ENCODE measurements at regions not wholly inside any gene's neighbourhood (a gene's known extent, or its start where the extent isn't known, plus 50 kb on each side); places are given as distances from the start of the nearest gene placed in this dataset.

GRCh38 chr5:29879401-29879800, 1314.1 kb upstream of the CDH6 start:
- Histone ChIP-seq H4K5ac (ENCODE audit: insufficient read length, low read depth, low read length) (no peak overlapping the region), H3K56ac (replicated peaks; ENCODE audit: insufficient read length, low read depth, low read length) (no peak overlapping the region), H3K79me2 (ENCODE audit: control insufficient read depth in 1 of 2, insufficient read depth in 2 of 2, low read length in 2 of 2) (no peaks in the 10 kb centered on the region), H2BK120ac (replicated peaks; ENCODE audit: low read depth, low read length) (no peak overlapping the region), H3K27me3 (replicated peaks in 1 of 4; ENCODE audit: control insufficient read depth in 3 of 4, extremely low read depth in 1 of 4, insufficient read depth in 3 of 4, low read length in 3 of 4) (no peaks in the 10 kb centered on the region), H3K27ac (ENCODE audit: low read depth, low read length) (no peak overlapping the region), H2BK20ac (ENCODE audit: low read length) (no peak overlapping the region), H2BK5ac (ENCODE audit: low read depth, low read length) (no peak overlapping the region), H2AK5ac (ENCODE audit: low read depth, low read length) (no peak overlapping the region), H3K4ac (replicated peaks; ENCODE audit: insufficient read length, low read depth, low read length) (no peak overlapping the region), H4K8ac (ENCODE audit: extremely low read depth, insufficient read depth, low read length) (no peak overlapping the region), H3K9ac (replicated peaks in 1 of 4; ENCODE audit: extremely low read depth in 1 of 4, low read depth in 3 of 4, low read length in 3 of 4) (no peak overlapping the region), H3K4me1 (replicated peaks in 1 of 4; ENCODE audit: control insufficient read depth in 3 of 4, insufficient read depth in 4 of 4, low read length in 3 of 4) (no peaks in the 10 kb centered on the region), H3K18ac (ENCODE audit: extremely low read depth, low read length) (no peak overlapping the region), H3K79me1 (ENCODE audit: low read depth, low read length) (no peaks in the 10 kb centered on the region), H3K23ac (ENCODE audit: insufficient read length) (no peak overlapping the region), H4K91ac (replicated peaks; ENCODE audit: insufficient read length, low read length) (no peak overlapping the region), H3K14ac (ENCODE audit: insufficient read length) (no peak overlapping the region), H3K9me3 (ENCODE audit: insufficient read depth in 2 of 2, low read depth in 1 of 2, low read length in 1 of 2) (no peaks in the 10 kb centered on the region), H2BK12ac (ENCODE audit: low read depth, low read length) (no peak overlapping the region), H3K36me3 (ENCODE audit: control insufficient read depth in 2 of 4, insufficient read depth in 4 of 4, low read length in 3 of 4) (no peaks in the 10 kb centered on the region), H2AFZ (ENCODE audit: low read length) (no peak overlapping the region), H3K23me2 (ENCODE audit: low read depth, low read length) (no peaks in the 10 kb centered on the region), H3K4me3 (ENCODE audit: extremely low read depth in 1 of 4, insufficient read depth in 2 of 4, low read depth in 3 of 4, low read length in 4 of 4) (no peak overlapping the region), H2BK15ac (ENCODE audit: low read length) (no peak overlapping the region), H3K4me2 (ENCODE audit: insufficient read depth in 1 of 2, low read depth in 2 of 2, low read length in 2 of 2) (no peak overlapping the region), H4K20me1 (replicated peaks in 1 of 2; ENCODE audit: control insufficient read depth in 1 of 2, insufficient read depth in 2 of 2, low read length in 2 of 2) (no peaks in the 10 kb centered on the region)
- POLR2A ChIA-PET (ENCODE audit: partially characterized antibody): no interaction called here
- DNase-seq (ENCODE audit: low read depth in 1 of 2, low spot score in 2 of 2) (no peak), FAIRE-seq (no peak)
- WGBS, 2 experiments (ENCODE audit: extremely low coverage in 1 of 2, insufficient coverage in 1 of 2, insufficient read length in 1 of 2, insufficient replicate concordance in 2 of 2, low coverage in 1 of 2, low lambda C conversion rate in 2 of 2, missing lambda C conversion rate in 1 of 2): 77% methylated on average over 6 of the region's 6 CpGs; no CpG with 5 or more reads in 1 of the 2 experiments
- CTCF ChIA-PET (ENCODE audit: partially characterized antibody): no interaction called here
- no peak for TF ChIP-seq RBBP5 (IDR thresholded peaks at IDR 0.05; ENCODE audit: borderline replicate concordance, low read depth, low read length)
- TF ChIP-seq SP4 (IDR thresholded peaks at IDR 0.05; ENCODE audit: low read length): no peak
- TF ChIP-seq ASH2L (IDR thresholded peaks at IDR 0.05; ENCODE audit: low read length): no peak
- no peak for TF ChIP-seq RAD21 (IDR thresholded peaks at IDR 0.05 in 1 of 2, conservative IDR thresholded peaks at IDR 0.05 in 1 of 2; ENCODE audit: low read depth in 2 of 2, low read length in 2 of 2)
- TF ChIP-seq POU5F1 (IDR thresholded peaks at IDR 0.05; ENCODE audit: low read depth, low read length): no peak
- no peak for TF ChIP-seq SIN3A (conservative IDR thresholded peaks at IDR 0.05 in 1 of 2, IDR thresholded peaks at IDR 0.05 in 1 of 2; ENCODE audit: low read depth in 1 of 2, low read length in 2 of 2)
- no peak for TF ChIP-seq POLR2AphosphoS5 (IDR thresholded peaks at IDR 0.05; ENCODE audit: low read depth, low read length)
- no peak for TF ChIP-seq TAF1 (IDR thresholded peaks at IDR 0.05; ENCODE audit: low read depth, low read length)
- no peak for TF ChIP-seq ZNF274 (IDR thresholded peaks at IDR 0.05; ENCODE audit: borderline replicate concordance, extremely low read depth, low read length)
- TF ChIP-seq CHD2 (IDR thresholded peaks at IDR 0.05; ENCODE audit: low read length): no peak
- no peak for TF ChIP-seq HDAC2 (IDR thresholded peaks at IDR 0.05; ENCODE audit: borderline replicate concordance in 1 of 2, low read depth in 2 of 2, low read length in 2 of 2)
- TF ChIP-seq TAF7 (optimal IDR thresholded peaks at IDR 0.05; ENCODE audit: borderline replicate concordance, low read depth, low read length): no peak
- no peak for TF ChIP-seq FOSL1 (IDR thresholded peaks at IDR 0.05; ENCODE audit: insufficient read depth, low read depth, low read length)
- TF ChIP-seq CREB1 (IDR thresholded peaks at IDR 0.05): no peak
- TF ChIP-seq YY1 (IDR thresholded peaks at IDR 0.05; ENCODE audit: low read depth, low read length): no peak

All from H1 (cell line).